GM03348 (cell line): ENCODE measurements at regions not wholly inside any gene's neighbourhood (a gene's known extent, or its start where the extent isn't known, plus 50 kb on each side); places are given as distances from the start of the nearest gene placed in this dataset.
"Not testable (repeated sequence)": the region's sequence is repeated elsewhere in the genome, so short reads cannot be mapped to it uniquely, and the experiment has no call there.

Source experiments
- DNase-seq: peaks from one replicate; pipeline ENCODE4 v3.0.0; 2012; ENCODE audit warnings: low spot score

DNA sequence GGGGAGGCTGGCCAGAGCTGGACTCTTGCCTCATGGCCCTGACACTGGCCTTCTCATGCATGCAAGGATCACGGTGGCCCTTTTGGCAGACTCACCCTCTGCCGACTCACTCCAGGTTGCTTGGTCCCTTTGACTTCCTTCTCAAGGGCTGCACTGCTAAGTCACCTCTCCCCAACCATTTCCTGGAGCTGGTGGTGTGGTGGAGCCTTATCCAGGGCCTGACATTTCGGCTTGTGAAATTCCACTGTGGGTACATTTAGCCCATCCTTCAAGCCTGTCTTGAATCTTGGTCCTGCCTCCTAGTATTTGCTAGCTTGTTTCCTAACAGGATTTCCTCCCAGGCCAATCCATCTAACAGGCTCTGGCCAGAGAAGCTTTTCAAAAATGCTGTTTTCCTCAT lies 52.6 kb upstream of the JUN start:
- DNase-seq, result no peak

DNA sequence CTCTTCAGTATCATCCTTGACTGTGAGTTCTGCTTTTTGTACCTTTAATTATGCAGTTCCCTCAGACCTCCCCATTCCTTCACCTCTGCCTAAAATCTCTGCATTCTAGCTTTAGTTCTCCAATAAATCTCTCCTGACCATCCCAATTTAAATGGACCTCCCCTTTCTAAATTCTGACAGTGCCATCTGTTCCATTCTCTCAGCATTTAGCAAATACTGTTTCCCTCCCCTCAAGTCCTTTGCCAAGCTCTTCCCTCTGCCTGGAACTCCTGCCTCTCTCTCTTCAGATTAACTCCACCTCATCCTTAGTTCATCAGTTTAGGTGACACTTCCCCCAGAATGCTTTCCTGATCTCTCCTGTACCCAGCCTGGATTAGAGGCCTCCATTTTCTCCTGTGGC lies 54.0 kb upstream of the JUN start:
- DNase-seq, result no peak

DNA sequence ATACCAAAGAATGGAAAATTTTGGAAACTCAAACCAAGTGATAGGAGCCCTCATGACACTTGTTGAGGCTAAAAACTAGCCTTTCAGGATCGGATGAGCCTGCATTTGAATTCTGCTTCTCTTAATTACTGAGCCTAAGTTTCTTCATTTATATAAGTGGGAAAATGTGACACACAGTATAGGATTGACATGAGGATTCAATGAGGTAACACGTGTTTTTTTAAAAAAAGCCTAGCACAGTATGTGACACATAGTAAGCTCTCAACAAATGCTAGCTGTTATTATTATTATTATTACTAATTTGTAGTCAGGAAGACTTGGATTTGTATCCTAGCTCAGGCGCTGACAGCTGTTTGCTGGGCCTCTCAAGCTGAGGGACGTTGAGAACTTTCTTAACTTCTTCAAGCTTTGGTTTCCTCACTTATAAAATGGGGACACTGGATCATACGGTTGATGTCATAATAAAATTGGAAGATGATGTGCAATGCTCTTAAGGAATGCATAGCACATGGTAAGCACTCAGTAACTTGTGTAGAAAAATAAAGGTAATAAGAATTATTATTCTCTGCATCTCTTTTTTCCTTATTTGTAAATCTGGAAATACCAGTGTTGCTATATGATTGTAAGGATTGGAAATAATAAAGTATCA lies 55.4 kb upstream of the JUN start:
- no peak for DNase-seq

DNA sequence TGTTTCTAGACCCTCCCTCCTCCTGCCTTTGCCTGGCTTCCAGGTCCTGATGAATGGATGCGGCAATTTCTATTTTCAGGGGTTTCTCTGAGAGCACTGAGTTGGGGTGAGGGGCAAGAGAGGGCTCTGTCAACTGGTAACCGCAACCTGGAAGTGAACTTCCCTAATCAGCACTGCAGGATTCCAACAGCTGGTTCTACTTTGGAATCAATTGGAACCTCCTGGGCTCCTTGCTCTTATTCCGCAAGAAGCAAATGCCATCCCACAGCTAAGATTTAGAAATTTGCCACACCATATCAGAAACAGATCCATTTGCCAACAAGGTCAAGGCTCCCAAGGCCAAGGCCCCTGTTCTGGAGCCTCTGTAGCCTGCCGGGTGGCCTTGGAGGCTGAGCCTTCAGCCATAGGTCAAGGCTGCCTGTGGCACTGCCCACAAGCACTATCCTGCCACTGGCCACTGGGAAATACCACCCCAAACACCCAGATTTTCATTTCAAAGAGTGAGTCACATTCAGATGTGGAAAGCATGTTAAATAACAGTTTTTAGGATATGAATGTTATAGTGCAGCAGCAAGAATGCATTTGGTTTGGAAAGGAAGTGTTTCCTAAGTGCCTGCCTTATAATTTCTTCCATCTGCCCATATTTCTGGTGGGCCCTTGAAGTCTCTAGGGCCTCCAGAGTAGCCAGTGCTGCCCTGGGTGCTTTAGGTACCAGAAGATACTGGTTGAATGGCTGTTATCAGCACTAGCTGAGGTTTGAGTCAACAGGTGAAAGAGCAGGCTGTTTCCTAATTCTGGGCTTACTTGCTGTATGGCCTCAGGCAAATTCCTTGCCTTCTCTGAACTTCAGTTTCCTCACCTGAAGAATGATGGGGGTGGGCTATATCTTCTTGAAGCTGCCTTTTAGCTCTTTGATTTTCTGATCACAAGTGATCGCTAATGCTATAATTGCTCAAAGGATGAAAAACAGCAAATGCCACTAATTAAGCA lies 56.3 kb upstream of the JUN start:
- peak; percentile 68 for DNase-seq

DNA sequence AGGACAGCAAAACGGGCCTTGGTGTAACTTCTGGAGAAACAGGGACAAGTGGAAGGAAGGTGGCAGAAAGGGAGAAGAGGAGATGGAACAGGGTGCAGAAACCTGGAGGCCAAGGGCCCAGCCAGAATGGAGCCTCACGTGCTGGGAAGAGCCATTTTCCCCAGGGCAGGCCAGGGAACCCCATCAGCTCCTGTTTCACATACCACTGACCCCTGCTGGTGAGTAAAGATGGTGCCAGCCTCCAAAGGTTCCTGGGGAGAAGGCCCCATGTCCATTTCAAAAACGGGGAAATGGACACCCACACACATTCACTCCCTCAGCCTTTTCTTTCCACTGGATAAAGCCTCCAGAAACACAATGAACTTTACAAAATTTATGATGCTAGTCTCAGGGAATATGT lies 57.6 kb upstream of the JUN start:
- no peak for DNase-seq

DNA sequence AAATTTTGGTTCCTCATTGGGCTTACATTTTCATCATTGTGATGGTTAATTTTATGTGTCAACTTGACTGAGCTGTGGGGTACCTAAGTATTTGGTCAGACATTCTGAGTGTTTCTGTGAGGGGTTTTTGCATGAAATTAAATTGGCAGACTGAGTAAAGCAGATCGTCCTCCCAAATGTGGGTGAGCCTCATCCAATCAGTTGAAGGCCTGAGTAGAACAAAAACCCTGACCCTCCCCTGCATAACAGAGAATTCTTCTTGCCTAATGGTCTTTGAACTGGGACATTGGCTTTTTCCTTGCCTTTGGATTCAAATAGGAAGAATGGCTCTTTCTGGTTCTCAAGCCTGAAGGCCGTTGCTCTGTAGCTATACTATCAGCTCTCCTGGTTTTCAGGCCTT lies 59.1 kb upstream of the JUN start:
- DNase-seq, result no peak

DNA sequence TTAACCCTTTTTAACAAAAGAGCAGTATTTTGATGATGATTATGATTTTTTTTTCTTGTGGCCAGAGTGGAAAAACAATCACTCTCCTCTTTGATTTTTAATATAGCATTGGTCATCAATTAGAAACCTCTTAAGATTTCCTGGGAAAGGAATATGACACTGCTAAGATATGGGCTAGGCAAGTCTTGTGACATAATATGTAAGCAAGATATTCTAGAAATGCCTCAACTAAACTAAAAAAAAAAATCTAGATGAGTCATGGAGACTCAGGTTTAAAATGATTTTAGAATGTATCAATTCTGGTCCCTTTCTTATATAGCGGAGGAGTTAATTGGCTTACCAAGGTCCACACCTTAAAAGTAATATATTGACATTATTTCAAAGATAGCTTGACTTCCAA lies 60.3 kb upstream of the JUN start:
- DNase-seq, result no peak

DNA sequence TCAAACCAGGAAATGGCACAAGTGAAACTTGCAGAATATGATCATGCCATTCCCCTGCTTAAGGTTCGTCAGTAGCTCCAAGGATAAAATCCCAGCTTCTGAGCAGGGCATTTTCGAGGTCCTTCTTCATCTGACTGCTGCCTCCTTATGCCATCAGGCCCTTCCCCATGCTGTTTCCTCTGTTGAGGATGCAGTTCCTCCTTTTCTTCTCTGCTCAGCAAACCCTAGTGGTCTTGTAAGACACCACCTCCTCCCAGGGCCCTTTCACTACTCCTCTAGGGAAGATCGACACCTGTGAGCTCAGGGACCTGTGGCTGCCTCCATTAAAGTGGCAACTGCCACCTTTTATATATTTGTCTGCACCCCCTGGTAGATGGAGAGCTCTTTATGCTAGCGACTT lies 62.1 kb upstream of the JUN start:
- DNase-seq, result no peak

DNA sequence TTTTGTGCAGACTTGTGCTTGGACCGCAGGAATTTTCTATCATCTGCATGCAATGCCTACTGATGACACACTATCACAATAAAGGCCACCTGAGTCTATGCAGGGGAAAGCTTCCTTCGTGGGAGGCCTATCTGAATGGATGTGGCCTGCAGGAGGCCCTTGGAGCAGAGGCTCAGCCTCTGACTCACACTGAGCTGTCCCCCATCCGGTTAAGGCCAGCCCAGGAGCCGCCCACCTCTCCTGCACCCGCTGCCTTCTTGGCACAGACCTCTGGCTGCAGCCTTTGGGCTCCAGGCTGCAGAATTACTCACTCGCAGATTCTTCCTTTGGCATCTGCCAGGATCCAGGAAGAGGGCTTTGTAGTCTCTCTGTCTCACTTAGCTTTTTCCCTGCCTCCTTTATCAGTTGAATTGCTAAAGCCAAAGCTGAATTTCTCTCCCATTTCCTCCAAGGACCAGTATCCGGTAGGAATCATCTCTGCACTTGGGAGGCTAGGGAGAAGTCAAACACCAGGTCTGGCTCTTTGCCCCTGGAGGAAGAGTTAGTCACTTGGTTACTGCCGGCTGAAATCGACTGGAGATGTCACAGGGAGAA lies 65.1 kb upstream of the JUN start:
- DNase-seq, result peak; percentile 92

DNA sequence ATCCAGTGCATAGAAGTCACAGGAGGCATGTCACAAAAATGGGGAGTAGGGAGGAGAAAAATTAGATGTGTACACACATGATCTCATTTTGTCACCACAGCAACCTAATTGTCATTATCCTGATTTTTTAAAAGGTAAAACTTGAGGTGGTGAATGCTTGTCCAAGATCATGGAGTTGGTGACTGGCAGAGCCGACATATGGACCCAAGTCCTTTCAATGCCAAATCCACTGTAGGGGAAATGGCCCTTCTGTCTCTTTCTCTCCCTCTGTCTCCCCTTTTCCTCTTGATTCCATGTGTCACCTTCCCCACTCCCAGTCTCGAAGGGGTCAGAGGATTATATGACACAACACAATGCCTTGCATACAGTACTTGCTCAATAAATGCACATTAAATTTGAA lies 65.7 kb upstream of the JUN start:
- no peak for DNase-seq

DNA sequence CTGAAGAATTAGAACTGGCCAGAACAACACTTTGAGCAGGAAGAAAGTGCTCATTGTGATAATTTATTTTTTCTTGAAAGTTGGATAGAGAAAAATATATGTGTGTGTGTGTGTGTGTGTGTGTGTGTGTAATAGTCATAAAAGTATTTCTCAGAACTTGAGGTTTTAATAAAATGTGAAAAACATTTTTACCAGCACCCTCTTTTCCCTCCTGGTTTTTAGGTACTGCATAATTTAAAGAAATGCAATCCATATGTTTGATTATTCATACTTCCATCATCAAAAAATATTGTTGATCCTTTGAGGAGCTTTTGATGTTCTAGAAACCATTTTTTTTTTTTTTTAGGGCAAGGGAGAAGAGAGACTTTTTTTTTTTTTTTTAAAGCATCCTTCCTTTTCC lies 66.8 kb upstream of the JUN start:
- DNase-seq, result no peak

DNA sequence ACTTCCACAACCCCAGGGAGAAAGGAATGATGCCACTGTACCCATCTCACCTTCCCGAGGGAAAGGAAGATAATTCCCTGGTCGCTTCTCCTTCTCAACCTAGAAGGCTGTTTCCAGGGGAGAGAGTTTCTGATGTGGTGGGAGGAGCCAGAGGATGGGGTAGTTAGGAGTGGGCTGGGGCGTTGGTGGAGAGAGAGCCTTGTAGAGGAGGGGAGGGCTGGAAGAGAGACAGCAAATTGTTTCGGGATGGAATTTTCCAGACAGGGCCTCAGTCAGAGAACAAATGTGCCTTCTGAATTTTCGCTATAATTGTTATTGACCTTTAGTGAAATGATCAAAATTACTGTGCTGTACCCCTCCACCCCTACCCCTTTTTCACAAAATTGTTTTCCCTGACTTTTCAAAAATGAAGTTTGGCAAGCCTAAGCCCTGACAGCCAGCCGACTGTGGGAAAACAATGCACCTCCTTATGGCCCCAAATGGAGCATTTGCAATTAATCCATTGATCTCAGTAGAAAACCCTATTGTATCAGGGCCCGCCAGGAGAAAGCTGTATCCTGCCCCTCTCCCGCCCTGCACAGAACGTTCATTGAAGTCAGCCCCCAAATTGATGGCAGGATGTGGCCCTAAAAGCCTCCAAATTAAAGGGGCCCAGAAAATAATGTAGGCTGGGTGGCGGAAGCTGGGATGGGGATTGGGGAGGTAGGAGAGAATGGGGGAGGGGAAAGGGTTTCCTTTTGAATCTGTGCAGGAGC lies 69.1 kb upstream of the JUN start:
- DNase-seq, result no peak

DNA sequence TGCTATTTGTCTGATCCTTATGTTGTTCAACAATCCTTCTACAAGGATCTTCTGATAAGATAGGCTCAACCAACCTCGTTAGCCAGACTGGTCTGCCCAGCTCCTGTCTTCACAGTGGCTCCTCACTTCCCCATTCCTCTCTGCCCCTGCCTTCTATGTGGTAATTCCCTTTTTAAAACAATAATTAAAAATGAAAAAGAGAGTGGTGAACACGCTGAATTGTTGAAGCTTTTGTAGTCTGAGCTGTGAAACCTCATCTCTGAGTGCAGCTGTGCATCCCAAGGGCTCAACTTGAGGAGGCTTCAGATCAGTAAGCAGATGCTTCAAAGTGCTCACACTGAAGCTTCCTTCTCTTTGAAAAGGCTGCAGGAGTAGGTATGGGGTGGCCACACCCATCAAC lies 70.7 kb upstream of the JUN start:
- no peak for DNase-seq

DNA sequence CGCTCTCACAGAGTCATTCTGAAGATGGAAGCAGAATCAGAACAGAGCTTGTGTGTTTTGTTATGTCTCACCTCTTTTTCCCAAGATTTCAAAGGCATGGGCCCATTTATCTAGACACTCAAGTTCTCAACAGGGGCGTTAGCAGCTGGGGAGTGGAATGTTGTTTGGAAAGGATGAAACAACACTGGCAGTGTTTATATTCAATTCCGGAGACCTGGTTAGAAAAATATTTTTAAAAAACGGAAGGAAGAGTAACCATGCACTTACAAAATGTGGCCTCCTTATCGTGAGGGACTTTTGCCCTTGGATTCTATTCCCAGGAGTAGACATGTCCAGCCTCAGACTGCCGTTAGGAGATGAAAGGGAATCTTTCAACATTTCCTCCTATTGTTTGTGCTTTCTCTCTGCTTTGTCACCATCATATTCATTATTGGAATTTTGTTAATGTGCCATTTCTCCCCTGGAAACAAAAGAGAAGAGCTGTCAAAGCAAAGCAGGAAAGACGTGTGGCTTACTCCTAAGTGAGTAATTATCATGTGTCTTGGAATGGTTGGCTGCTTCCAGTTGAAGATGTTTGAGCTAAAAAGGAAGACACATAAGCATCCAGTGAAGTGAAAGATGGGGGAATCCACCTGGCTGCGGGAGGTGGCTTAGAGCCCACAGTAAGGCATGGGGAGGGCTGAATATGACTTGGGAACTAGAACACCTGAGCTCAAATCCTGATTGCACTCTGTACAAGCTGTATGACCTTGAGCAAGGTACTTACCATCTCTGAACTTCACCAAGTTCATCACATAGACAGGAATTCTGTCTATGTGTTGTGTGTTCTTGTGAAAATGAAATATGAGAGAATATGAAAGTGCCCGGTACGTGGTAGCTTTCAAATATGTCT lies 71.7 kb upstream of the JUN start:
- no peak for DNase-seq

DNA sequence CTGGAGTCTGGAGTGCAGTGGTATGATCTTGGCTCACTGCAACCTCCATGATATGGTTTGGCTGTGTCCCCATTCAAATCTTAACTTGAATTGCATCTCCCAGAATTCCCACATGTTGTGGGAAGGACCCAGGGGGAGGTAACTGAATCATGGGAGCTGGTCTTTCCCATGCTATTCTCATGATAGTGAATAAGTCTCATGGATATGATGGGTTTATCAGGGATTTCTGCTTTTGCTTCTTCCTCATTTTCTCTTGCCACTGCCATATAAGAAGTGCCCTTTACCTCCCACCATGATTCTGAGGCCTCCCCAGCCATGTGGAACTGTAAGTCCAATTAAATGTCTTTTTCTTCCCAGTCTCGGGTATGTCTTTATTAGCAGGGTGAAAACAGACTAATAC lies 72.4 kb upstream of the JUN start:
- DNase-seq, result not testable (repeated sequence)

DNA sequence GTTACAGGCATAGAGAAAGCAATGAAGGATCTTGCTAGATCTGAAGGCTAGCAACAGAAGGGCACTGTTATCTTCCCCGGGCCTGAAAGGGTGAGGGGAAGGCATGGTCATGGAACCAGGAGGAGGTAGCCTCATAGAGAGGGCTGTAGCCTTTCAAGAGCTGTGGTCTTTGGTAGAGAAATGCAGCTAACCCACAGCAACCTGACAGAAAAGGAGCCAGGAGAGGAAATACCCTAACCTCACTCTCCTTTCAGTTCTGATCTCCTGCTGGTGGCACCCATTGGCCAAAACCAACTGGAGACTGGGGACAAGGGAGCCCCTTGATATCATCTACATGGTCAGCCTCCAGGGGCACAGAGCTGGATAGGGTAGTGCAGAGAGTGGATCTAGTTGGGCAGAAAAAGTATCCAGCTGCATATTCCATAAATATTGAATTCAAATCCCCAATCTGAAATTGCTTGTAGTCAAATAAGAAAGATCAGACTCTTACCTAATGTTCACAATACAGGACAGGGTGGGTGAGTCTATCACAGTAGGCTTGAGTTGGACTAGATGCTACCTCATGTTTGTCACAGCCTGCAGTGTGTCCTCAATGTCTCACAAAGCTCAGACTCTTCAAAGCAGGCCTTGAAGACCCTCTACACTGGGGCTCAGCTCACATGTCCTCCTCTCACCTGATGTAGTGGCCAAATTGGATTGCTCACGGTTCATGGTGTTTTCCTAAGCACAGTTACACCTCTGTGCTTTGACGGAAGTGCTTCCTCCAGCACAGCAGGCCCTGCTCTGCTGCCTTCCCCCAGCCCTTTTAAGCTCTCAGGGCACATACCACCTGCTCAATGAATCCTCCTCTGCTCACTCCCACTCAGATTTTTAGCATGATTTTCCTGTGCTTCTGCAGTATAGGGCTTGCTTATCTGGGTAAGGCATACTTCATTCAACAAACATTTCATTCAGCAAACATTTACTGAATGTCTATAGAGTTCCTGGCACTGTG lies 74.1 kb upstream of the JUN start:
- no peak for DNase-seq

DNA sequence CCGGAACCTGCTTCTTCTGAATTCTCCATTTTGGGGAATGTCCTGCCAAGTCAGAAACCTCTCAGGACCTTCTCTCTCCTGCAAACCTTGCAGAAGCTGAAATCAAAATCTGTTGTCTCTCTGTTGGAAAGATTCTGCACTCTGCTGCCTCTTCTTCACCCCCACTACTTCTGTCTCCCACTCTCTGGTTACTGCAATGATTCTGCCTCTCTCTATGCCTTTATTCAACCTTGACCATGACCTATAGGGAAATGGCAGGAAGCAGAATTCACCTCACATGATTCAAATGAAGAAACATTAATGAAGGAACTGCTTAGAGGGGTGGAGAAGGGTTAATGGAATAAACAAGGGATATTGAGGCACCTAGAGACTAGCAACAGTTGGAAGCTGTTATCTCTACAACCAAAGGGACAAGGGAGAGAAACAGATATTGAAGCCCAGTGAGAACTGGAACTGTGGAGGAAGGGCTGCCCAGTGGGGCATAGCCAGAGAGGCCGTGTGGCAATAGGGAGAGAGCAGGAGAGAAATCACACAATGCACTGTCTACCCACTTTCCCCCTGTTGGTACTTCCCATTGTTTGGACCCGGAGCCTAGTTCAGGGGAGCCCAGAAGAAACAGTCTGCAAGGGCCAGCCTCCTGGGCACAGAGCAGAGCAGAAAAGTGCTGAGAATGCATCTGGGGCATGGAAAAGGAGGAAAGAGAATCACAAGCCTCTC lies 76.1 kb upstream of the JUN start:
- DNase-seq, result no peak

DNA sequence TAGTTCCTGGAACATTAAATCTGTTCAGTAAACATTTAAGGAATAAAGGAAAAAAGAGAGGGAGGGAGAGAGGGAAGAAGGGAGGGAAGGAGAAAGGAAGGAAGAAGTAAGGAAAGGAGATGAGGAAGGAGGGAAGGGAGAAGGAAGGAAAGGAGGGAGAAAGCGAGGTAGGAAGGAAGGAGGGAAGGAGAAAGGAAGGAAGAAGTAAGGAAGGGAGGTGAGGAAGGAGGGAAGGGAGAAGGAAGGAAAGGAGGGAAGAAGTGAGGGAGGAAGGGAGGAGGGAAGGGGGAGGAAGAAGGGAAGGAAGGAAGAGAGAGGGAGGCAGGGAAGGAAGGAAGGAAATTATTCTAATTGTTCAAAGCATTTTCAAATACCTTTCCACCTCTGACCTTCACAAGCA lies 77.2 kb upstream of the JUN start:
- no peak for DNase-seq

DNA sequence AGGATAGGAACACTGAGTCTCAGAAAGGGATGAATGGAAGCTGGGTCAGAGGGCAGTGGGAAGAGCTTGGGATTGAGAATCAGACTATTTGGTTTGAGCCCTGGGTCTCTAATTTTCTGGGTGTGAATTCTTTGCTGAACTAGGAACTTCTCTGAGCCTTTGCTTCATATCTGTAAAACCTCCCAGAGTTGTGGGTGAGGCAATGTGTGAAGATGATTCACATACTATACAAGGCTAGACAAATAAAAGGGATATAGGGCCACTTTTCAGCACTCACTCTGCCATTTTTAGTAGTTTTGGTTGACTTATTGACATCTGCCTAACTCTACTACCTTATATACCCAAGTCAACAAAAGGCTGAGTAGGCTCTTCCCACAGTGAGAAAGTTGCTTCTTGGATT lies 77.7 kb upstream of the JUN start:
- DNase-seq, result peak; percentile 35
